ENCODE measurements at regions not wholly inside any gene's neighbourhood (a gene's known extent, or its start where the extent isn't known, plus 50 kb on each side); places are given as distances from the start of the nearest gene placed in this dataset.

DNA sequence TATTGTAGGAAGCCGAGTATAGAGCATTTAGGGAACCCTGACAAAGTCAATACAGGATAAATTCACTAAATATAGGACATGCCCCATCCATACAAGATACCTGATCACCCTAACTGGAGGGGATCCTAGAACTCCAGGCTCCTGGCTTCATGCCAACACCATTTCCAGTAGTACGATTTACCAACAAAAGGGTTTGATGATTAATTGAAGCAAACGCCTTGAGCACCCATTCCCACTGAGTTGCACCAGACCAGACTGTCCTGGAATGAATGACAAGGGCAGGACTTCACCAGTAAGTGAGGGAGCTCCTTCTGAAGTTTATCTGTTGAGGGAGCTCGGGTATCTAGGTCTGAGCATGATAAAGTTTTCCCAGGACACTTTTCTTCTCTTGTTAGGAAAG, 327.2 kb upstream of the MSX2 start:
- Histone ChIP-seq H3K4me1 (replicated peaks in 1 of 4; ENCODE audit: control insufficient read depth in 3 of 4, insufficient read depth in 4 of 4, low read length in 3 of 4) (no peaks in the 10 kb centered on the region; a peak in 1 of 7 replicates), H2BK120ac (replicated peaks; ENCODE audit: low read depth, low read length) (no peak overlapping the region), H3K4me3 (ENCODE audit: extremely low read depth in 1 of 4, insufficient read depth in 2 of 4, low read depth in 3 of 4, low read length in 4 of 4) (no peak overlapping the region), H3K18ac (ENCODE audit: extremely low read depth, low read length) (no peak overlapping the region), H3K23ac (ENCODE audit: insufficient read length) (no peak overlapping the region), H3K36me3 (ENCODE audit: control insufficient read depth in 2 of 4, insufficient read depth in 4 of 4, low read length in 3 of 4) (no peaks in the 10 kb centered on the region), H3K79me2 (ENCODE audit: control insufficient read depth in 1 of 2, insufficient read depth in 2 of 2, low read length in 2 of 2) (no peaks in the 10 kb centered on the region), H3K9ac (replicated peaks in 1 of 4; ENCODE audit: extremely low read depth in 1 of 4, low read depth in 3 of 4, low read length in 3 of 4) (no peak overlapping the region), H2AFZ (ENCODE audit: low read length) (no peak overlapping the region), H4K5ac (ENCODE audit: insufficient read length, low read depth, low read length) (no peak overlapping the region), H3K27ac (ENCODE audit: low read depth, low read length) (no peak overlapping the region), H3K56ac (replicated peaks; ENCODE audit: insufficient read length, low read depth, low read length) (no peak overlapping the region), H4K20me1 (replicated peaks in 1 of 2; ENCODE audit: control insufficient read depth in 1 of 2, insufficient read depth in 2 of 2, low read length in 2 of 2) (no peaks in the 10 kb centered on the region), H3K9me3 (ENCODE audit: insufficient read depth in 2 of 2, low read depth in 1 of 2, low read length in 1 of 2) (no peaks in the 10 kb centered on the region), H3K4me2 (ENCODE audit: insufficient read depth in 1 of 2, low read depth in 2 of 2, low read length in 2 of 2) (no peak overlapping the region), H3K4ac (replicated peaks; ENCODE audit: insufficient read length, low read depth, low read length) (no peak overlapping the region), H3K23me2 (ENCODE audit: low read depth, low read length) (no peaks in the 10 kb centered on the region), H2BK20ac (ENCODE audit: low read length) (no peak overlapping the region), H2BK12ac (ENCODE audit: low read depth, low read length) (no peak overlapping the region; the same call in 1 of the 2 replicates), H2AK5ac (ENCODE audit: low read depth, low read length) (no peak overlapping the region), H3K27me3 (replicated peaks in 1 of 4; ENCODE audit: control insufficient read depth in 3 of 4, extremely low read depth in 1 of 4, insufficient read depth in 3 of 4, low read length in 3 of 4) (no peaks in the 10 kb centered on the region), H3K14ac (ENCODE audit: insufficient read length) (no peak overlapping the region), H3K79me1 (ENCODE audit: low read depth, low read length) (no peaks in the 10 kb centered on the region), H4K91ac (replicated peaks; ENCODE audit: insufficient read length, low read length) (no peak overlapping the region), H2BK15ac (ENCODE audit: low read length) (no peak overlapping the region), H2BK5ac (ENCODE audit: low read depth, low read length) (no peak overlapping the region), H4K8ac (ENCODE audit: extremely low read depth, insufficient read depth, low read length) (no peak overlapping the region)
- DNase-seq (ENCODE audit: low read depth in 1 of 2, low spot score in 2 of 2) (no peak), FAIRE-seq (no peak)
- ChIA-PET CTCF (ENCODE audit: partially characterized antibody) (interaction anchor here (0.6 to 1.7 kb wide), 4 partner anchors 9 to 230 kb away, joined by 4 to 6 read pairs (median 4); no protein-coding TSS in a partner anchor), POLR2A (ENCODE audit: partially characterized antibody) (no interaction called here)
- TF ChIP-seq GTF2F1 (IDR thresholded peaks at IDR 0.05; ENCODE audit: borderline replicate concordance, low read depth, low read length) (no peak), KDM5A (IDR thresholded peaks at IDR 0.05; ENCODE audit: low read length) (no peak), ZNF274 (IDR thresholded peaks at IDR 0.05; ENCODE audit: borderline replicate concordance, extremely low read depth, low read length) (no peak), SP1 (IDR thresholded peaks at IDR 0.05; ENCODE audit: low read depth, low read length) (no peak)
- TF ChIP-seq, protein P1, sequence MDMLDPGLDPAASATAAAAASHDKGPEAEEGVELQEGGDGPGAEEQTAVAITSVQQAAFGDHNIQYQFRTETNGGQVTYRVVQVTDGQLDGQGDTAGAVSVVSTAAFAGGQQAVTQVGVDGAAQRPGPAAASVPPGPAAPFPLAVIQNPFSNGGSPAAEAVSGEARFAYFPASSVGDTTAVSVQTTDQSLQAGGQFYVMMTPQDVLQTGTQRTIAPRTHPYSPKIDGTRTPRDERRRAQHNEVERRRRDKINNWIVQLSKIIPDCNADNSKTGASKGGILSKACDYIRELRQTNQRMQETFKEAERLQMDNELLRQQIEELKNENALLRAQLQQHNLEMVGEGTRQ (IDR thresholded peaks at IDR 0.05; ENCODE audit: low read length): no peak
- TF ChIP-seq, protein P2, sequence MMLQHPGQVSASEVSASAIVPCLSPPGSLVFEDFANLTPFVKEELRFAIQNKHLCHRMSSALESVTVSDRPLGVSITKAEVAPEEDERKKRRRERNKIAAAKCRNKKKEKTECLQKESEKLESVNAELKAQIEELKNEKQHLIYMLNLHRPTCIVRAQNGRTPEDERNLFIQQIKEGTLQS (IDR thresholded peaks at IDR 0.05; ENCODE audit: insufficient read depth, low read depth, low read length): no peak
- WGBS, 2 experiments (ENCODE audit: extremely low coverage in 1 of 2, insufficient coverage in 1 of 2, insufficient read length in 1 of 2, insufficient replicate concordance in 2 of 2, low coverage in 1 of 2, low lambda C conversion rate in 2 of 2, missing lambda C conversion rate in 1 of 2): 83% methylated on average over 4 of the region's 4 CpGs; no CpG with 5 or more reads in 1 of the 2 experiments
